HFF-Myc (cell line): ENCODE measurements at regions not wholly inside any gene's neighbourhood (a gene's known extent, or its start where the extent isn't known, plus 50 kb on each side); places are given as distances from the start of the nearest gene placed in this dataset.
"Not testable (repeated sequence)": the region's sequence is repeated elsewhere in the genome, so short reads cannot be mapped to it uniquely, and the experiment has no call there.

Experiments used
- DNase-seq: peaks from one replicate; pipeline ENCODE4 v3.0.0-alpha.2; 2011; ENCODE audit warnings: low read depth; ENCODE audit errors: extremely low read depth
- H3K4me3 ChIP-seq: replicated peaks from 2 replicates; pipeline ENCODE4 v1.5.1; 2011; ENCODE audit warnings: low read depth, mild to moderate bottlenecking, control low read depth, low read length
- TF ChIP-seq, protein P1 (sequence below): IDR thresholded peaks from 2 replicates; pipeline ENCODE4 v1.5.1; 2012; ENCODE audit warnings: mild to moderate bottlenecking, low read depth, low read length, control low read depth; ENCODE audit errors: missing control alignments

DNA sequence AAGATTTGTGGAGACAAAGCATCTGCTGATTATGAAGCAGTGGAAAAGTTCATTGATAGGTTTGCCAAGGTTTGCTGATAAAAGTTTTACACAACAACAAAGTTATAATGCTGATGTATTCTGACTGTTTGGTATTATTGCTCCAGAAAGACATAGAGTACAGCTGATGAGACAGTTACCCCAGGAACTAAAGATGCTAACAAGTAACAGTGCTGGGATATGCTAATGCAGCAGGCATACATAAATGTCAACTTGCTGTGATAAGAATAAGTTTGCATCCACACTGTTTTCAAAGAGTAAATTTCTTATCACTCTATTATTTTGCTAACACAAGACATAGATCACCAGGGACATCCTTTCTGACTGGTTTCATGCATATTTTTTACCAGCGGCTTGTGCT is 1221.3 kb upstream of the CELF4 start:
- H3K4me3 ChIP-seq, result no peak overlapping the region
- DNase-seq, result no peak
- TF ChIP-seq, protein P1, sequence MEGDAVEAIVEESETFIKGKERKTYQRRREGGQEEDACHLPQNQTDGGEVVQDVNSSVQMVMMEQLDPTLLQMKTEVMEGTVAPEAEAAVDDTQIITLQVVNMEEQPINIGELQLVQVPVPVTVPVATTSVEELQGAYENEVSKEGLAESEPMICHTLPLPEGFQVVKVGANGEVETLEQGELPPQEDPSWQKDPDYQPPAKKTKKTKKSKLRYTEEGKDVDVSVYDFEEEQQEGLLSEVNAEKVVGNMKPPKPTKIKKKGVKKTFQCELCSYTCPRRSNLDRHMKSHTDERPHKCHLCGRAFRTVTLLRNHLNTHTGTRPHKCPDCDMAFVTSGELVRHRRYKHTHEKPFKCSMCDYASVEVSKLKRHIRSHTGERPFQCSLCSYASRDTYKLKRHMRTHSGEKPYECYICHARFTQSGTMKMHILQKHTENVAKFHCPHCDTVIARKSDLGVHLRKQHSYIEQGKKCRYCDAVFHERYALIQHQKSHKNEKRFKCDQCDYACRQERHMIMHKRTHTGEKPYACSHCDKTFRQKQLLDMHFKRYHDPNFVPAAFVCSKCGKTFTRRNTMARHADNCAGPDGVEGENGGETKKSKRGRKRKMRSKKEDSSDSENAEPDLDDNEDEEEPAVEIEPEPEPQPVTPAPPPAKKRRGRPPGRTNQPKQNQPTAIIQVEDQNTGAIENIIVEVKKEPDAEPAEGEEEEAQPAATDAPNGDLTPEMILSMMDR, result no peak

DNA sequence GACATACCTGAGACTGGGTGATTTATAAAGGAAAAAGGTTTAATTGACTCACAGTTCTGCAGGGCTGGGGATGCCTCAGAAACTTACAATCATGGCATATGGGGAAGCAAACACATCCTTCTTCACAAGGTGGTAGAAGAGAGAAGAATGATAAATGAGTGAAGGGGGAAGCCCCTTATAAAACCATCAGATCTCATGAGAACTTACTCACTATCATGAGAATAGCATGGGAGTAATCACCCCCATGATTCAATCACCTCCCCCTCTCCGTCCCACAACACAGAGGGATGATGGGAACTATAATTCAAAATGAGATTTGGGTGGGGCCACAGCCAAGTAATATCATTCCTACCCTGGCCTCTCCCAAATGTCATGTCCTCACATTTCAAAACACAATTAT is 1206.0 kb upstream of the CELF4 start:
- not testable (repeated sequence) for H3K4me3 ChIP-seq, DNase-seq

DNA sequence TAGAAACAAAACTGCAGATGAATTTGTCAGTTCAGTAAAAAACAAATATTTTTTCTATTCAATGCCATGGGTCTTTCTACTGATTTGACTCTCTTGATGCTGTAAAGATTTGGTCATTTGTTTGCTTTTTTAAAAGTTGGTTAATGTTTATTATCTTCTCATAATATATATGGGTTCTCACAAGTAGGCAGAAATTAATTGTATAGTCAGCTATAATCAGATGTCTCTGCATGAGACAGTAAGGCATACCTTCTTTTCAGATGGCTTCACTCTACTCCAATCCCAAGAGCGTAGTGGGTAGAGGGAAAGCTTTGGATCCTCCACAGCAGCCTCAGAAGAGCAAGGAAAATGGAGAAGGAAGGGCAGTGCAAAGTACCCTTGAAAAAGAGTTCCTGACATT is 1202.9 kb upstream of the CELF4 start:
- no peak overlapping the region for H3K4me3 ChIP-seq
- TF ChIP-seq, protein P1, result no peak
- no peak for DNase-seq

DNA sequence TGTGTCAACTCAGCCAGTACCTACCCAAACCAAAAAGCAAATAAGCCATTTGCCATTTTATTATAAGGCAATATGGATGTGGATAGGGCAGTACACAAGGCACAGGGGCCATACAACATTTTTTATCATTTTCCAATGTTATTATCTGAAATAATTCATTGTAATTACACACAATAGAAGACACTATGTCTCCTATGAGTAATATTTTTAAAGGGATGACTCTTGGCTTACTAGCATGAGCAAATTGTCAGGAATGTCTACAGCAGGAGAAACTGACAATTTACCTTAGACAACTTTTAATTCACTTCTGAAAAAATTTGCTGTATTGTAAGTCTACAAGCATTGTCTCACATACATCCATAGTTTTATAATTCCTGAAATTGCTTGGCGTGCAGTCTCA is 1193.9 kb upstream of the CELF4 start:
- no peak overlapping the region for H3K4me3 ChIP-seq
- TF ChIP-seq, protein P1, result no peak
- no peak for DNase-seq

DNA sequence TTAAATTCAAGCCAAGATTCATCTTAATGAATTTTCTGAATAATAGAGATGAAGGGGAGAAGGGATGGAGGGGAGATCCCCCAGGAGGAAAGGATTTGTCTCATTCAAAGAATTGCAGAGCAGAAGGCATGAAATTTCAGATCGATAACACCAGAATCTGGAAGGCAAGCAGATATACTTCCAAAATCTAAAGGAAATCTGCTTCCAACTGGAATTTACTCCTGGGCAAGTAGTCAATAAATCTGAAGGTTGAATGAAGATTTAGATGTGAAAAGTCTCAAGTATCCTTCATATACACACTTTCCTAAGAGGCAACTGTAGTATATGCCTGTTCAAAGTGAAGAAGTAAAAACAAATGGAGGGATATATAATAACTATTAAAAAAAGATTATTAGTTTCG is 1190.8 kb upstream of the CELF4 start:
- no peak overlapping the region for H3K4me3 ChIP-seq
- TF ChIP-seq, protein P1, result no peak
- DNase-seq, result no peak

DNA sequence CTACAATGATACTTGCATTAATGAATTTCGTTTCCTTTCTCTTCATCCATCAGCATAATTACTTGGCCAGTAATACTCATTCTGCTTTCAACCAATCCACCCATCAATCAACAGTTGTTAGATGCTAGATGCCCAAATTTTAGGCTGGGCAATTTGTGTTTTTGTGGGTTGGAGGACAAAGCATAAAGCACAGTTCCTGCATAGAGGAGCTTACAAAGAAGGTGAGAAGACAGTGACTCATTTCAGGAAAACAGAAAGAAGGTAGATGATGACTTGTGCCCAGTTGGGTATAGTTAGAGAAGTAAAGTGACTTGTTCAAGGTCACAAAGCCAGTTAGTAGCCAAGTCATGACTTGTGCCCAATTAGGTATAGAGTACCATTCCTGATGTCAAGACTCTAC is 1186.8 kb upstream of the CELF4 start:
- H3K4me3 ChIP-seq, result no peak overlapping the region
- TF ChIP-seq, protein P1, result no peak
- no peak for DNase-seq

DNA sequence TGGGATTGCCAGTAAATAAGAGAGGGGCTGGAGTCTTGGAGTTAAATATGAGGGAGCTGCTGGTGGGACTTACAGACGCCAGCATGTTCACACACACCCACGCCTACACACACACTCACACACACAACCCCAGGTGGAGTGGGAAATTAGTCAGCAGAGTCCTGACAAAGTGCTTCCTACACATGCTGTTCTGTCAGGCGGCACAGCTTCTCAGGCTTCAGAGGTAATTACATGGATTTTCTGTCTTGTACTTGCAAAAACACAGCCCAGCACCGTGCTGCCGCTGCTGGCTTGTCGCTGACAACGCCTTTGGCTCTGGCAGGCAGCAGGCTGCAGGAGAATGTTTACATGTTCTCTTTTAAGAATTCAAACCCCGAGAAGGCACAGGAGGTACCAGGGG is 1186.3 kb upstream of the CELF4 start:
- H3K4me3 ChIP-seq, result no peak overlapping the region
- DNase-seq, result no peak

More for the DNA sequence above, 1186.3 kb upstream of the CELF4 start:
- TF ChIP-seq, protein P1, result no peak
